ENCODE measurements at regions not wholly inside any gene's neighbourhood (a gene's known extent, or its start where the extent isn't known, plus 50 kb on each side); places are given as distances from the start of the nearest gene placed in this dataset.

- no peak overlapping the region for H4K8ac ChIP-seq (ENCODE audit: low read depth in 2 of 2, low read length in 2 of 2)
- no peak overlapping the region for H2BK20ac ChIP-seq (ENCODE audit: low read depth, low read length)
- ChIA-PET POLR2A (ENCODE audit: unreplicated experiment) (no interaction called here), CTCF (no interaction called here)
- H3K4ac ChIP-seq (ENCODE audit: low read depth, low read length): no peak overlapping the region
- no peak overlapping the region for H2AK9ac ChIP-seq (replicated peaks; ENCODE audit: low read depth, low read length, poor library complexity)
- no peak overlapping the region for H2BK15ac ChIP-seq (ENCODE audit: low read depth, low read length)
- no peak for TF ChIP-seq POLR2A (IDR thresholded peaks at IDR 0.05; ENCODE audit: low read depth, low read length)
- TF ChIP-seq CTCF (conservative IDR thresholded peaks at IDR 0.05; ENCODE audit: low read depth, low read length): no peak
- DNase-seq: no peak
- WGBS, 2 experiments (ENCODE audit: extremely low coverage in 2 of 2, insufficient read length in 1 of 2): no CpG with 5 or more reads among the region's 2 CpGs
- no peak overlapping the region for H2AK5ac ChIP-seq (ENCODE audit: low read depth, low read length)
- dilution Hi-C loops (cut with HindIII; ENCODE audit: low sequenced_read_pairs, unreplicated experiment): no loop called here
- no peak overlapping the region for H3K27ac ChIP-seq (ENCODE audit: insufficient read depth, low read length)
- H3K4me3 ChIP-seq (ENCODE audit: insufficient read depth, low read depth, low read length): no peak overlapping the region
- H2BK120ac ChIP-seq (ENCODE audit: low read depth, low read length): no peak overlapping the region
- no peak overlapping the region for H4K91ac ChIP-seq (ENCODE audit: insufficient read depth, low read depth, low read length)
- no peaks in the 10 kb centered on the region for H3K79me1 ChIP-seq (ENCODE audit: low read depth in 1 of 2, low read length in 2 of 2)
- H2BK5ac ChIP-seq (ENCODE audit: low read depth, low read length, poor library complexity, severe bottlenecking): no peak overlapping the region
- BruUV-seq (replicated peaks): no TSS peak
- H3K9me1 ChIP-seq (ENCODE audit: insufficient read depth, low read length): no peaks in the 10 kb centered on the region
- H3K23ac ChIP-seq (ENCODE audit: low read depth, low read length): no peak overlapping the region
- H4K20me1 ChIP-seq (ENCODE audit: insufficient read depth, low read length): no peaks in the 10 kb centered on the region
- ATAC-seq (ENCODE audit: low read depth): no peak
- peaks cover 58% of the 10 kb centered on the region for H3K9me3 ChIP-seq (ENCODE audit: control insufficient read depth, insufficient read depth, low read length)
- in situ Hi-C loops (cut with MboI; ENCODE audit: low sequenced_read_pairs): no loop called here
- H2AFZ ChIP-seq (replicated peaks; ENCODE audit: low read length, poor library complexity): no peak overlapping the region
- H4K5ac ChIP-seq (ENCODE audit: low read depth, low read length): no peak overlapping the region
- H3K36me3 ChIP-seq (ENCODE audit: control insufficient read depth, insufficient read depth, low read length): no peaks in the 10 kb centered on the region
- H3K27me3 ChIP-seq (ENCODE audit: control insufficient read depth, insufficient read depth, low read length): no peaks in the 10 kb centered on the region
- H3K18ac ChIP-seq (ENCODE audit: low read depth, low read length): no peak overlapping the region
- H3K9ac ChIP-seq (ENCODE audit: low read depth, low read length): no peak overlapping the region
- no peak overlapping the region for H3K4me2 ChIP-seq (ENCODE audit: low read depth, low read length)
- no peak overlapping the region for H3K56ac ChIP-seq (ENCODE audit: extremely low read depth, insufficient read depth, low read length)
- intact Hi-C loops (cut with micrococcal nuclease): no loop called here
- no peak overlapping the region for H3K14ac ChIP-seq (replicated peaks; ENCODE audit: low read depth, low read length)
- H3K4me1 ChIP-seq (ENCODE audit: control insufficient read depth, insufficient read depth, low read length): no peaks in the 10 kb centered on the region
These were observed 1499.3 kb downstream of the TBC1D22A start for GRCh38 chr22:48261706-48262105.

Measured in IMR-90 (cell line).